Astrocyte of the spinal cord (primary cell): ENCODE measurements at regions not wholly inside any gene's neighbourhood (a gene's known extent, or its start where the extent isn't known, plus 50 kb on each side); places are given as distances from the start of the nearest gene placed in this dataset.

Source experiments
- DNase-seq: peaks from one replicate; pipeline ENCODE4 v3.0.0; 2011; ENCODE audit warnings: low read depth, low spot score
- H3K4me3 ChIP-seq: 2 replicates; pipeline ENCODE4 v1.5.1; 2011; ENCODE audit warnings: low read depth, mild to moderate bottlenecking, low read length, moderate library complexity
- in situ Hi-C: cut with HindIII; loops from 2 replicates; pipeline ENCODE4 v1.10.0; 2017; ENCODE audit warnings: low sequenced_read_pairs
- TF ChIP-seq, protein P1 (sequence below): IDR thresholded peaks from 2 replicates; pipeline ENCODE4 v1.5.1; 2012; ENCODE audit warnings: low read depth, mild to moderate bottlenecking, low read length, inconsistent platforms

DNA sequence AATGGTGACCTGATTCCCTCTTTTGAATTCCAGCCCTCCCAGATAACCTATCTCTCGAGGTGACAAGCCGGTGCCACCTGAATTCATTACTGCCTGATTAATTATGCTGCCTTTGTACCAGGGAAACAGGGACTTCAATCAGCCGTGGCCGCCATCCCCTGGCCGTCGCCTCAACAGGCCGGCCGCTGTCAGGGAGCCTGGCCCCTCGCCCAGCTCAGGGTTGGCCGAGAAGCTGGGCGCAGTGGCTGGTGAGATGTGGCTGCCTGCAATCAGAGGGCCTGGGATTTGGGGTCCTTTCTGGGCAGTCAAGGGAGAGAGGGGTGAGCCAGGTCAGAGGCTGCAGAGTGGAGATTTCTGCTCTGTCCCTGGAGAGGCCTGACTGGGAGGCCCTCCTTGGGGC, 91.2 kb downstream of the KCTD15 start:
- no peak for DNase-seq
- in situ Hi-C loops = no loop called here
- no peak overlapping the region for H3K4me3 ChIP-seq
- TF ChIP-seq, protein P1, sequence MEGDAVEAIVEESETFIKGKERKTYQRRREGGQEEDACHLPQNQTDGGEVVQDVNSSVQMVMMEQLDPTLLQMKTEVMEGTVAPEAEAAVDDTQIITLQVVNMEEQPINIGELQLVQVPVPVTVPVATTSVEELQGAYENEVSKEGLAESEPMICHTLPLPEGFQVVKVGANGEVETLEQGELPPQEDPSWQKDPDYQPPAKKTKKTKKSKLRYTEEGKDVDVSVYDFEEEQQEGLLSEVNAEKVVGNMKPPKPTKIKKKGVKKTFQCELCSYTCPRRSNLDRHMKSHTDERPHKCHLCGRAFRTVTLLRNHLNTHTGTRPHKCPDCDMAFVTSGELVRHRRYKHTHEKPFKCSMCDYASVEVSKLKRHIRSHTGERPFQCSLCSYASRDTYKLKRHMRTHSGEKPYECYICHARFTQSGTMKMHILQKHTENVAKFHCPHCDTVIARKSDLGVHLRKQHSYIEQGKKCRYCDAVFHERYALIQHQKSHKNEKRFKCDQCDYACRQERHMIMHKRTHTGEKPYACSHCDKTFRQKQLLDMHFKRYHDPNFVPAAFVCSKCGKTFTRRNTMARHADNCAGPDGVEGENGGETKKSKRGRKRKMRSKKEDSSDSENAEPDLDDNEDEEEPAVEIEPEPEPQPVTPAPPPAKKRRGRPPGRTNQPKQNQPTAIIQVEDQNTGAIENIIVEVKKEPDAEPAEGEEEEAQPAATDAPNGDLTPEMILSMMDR = no peak

DNA sequence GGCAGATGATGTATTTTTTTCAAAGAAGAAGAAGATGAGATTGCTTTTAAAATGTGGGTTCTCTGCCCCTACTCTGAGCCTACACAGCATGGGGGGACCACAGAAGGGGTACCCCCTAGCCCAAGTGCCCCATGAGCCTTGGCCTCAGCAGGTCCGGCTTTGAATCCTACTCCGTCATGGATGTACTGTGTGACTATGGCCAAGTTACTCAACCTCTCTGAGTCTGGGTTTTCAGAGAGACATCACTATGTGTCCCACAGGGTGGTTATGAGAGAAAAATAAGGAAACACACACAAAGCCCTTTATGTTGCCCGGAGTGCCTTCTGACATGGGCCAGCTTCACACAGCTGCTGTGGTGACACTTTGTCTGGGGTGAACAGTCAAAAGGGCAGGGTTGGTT, 92.0 kb downstream of the KCTD15 start:
- no peak overlapping the region for H3K4me3 ChIP-seq
- TF ChIP-seq, protein P1 = no peak

DNA sequence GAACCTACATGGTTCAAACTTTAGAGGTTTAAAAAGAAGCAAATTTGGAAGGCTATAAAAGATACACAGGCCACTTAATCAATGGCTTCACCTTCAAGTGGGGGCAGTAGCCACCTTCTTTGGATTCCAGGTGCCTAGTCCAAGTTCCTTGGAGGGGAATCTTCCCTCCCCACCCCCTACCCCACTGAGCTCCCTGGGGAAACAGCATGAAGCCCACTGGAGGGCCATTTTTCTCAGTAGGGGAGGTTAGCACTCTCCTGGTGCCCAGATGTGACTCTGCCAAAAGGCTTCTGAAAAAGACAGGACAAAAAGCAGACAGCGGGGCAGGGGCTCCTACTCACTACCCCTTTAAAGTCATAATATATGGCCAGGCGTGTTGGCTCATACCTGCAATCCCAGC, 93.9 kb downstream of the KCTD15 start:
- in situ Hi-C loops = no loop called here
- DNase-seq = no peak
- TF ChIP-seq, protein P1 = no peak
- H3K4me3 ChIP-seq = no peak overlapping the region

More for the DNA sequence above, 92.0 kb downstream of the KCTD15 start:
- no peak for DNase-seq
- in situ Hi-C loops = no loop called here

DNA sequence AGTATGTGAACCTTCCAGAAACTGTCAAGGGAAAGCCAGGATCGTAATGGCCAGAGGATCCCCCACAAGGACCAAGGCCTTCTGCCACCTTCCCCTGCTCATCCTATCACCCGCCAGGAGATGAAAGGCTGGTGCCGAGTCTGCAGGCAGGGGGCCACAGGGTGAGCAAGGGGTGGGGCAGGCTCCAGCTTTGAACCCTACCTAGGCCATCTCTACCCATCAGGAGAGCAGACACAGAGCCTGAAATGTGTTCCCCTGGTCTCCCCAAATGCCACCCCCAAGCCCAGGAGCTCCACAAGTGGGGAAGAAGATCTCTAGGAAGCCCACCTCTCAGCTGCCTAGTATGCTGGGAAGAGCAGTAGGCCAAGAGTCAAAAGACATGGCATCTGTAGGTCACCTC, 95.1 kb downstream of the KCTD15 start:
- no peak overlapping the region for H3K4me3 ChIP-seq
- in situ Hi-C loops = no loop called here
- DNase-seq = no peak
- TF ChIP-seq, protein P1 = no peak

DNA sequence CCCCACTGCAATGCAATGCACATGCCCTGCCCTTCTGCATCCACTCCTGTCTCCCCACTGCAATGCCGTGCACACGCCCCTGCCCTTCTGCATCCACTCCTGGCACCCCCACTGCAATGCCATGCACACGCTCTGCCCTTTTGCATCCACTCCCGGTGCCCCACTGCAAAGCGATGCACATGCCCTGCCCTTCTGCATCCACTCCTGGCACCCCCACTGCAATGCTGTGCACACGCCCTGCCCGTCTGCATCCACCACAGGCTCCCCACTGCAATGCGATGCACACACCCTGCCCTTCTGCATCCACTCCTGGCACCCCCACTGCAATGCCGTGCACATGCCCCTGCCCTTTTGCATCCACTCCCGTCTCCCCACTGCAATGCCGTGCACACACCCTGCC, 98.1 kb downstream of the KCTD15 start:
- in situ Hi-C loops = no loop called here
- DNase-seq = no peak
- TF ChIP-seq, protein P1 = no peak
- H3K4me3 ChIP-seq = no peak overlapping the region

DNA sequence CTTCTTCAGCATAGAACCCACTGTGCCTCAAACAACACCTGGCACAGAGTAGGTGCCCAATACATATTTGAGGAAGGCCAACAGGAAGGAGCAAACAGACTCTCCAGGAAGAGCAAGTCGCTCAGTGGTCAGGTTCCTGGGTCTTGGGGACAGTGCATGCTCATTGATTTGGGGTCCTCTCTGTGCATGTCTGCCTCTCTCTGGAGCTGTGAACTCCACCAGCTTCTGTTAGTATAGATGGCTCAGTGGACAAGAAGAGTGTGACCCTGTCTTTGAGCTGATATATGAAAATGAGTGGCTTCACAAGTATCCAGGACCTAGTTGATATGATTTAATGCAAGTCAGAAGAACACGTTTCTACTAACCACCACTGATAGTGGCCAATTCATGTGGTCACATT, 98.7 kb downstream of the KCTD15 start:
- TF ChIP-seq, protein P1 = no peak
- no peak for DNase-seq
- in situ Hi-C loops = no loop called here
- no peak overlapping the region for H3K4me3 ChIP-seq
